HG02973 (cell line): ENCODE measurements at regions not wholly inside any gene's neighbourhood (a gene's known extent, or its start where the extent isn't known, plus 50 kb on each side); places are given as distances from the start of the nearest gene placed in this dataset.
"Not testable (repeated sequence)": the region's sequence is repeated elsewhere in the genome, so short reads cannot be mapped to it uniquely, and the experiment has no call there.

Experiments used
- ATAC-seq: cut with Tn5 transposase; IDR thresholded peaks from one replicate; pipeline ENCODE4 v1.9.1; 2021; ENCODE audit warnings: moderate library complexity; ENCODE audit not compliant: unreplicated experiment

DNA sequence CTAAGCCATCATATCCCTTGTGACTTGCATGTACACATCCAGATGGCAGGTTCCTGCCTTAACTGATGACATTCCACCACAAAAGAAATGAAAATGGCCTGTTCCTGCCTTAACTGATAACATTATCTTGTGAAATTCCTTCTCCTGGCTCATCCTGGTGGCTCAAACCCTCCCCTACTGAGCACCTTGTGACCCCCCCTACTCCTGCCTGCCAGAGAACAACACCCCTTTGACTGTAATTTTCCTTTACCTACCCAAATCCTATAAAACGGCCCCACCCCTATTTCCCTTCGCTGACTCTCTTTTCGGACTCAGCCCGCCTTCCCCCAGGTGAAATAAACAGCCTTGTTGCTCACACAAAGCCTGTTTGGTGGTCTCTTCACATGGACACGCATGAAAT is 390.0 kb downstream of the TUSC1 start:
- ATAC-seq, result not testable (repeated sequence)

DNA sequence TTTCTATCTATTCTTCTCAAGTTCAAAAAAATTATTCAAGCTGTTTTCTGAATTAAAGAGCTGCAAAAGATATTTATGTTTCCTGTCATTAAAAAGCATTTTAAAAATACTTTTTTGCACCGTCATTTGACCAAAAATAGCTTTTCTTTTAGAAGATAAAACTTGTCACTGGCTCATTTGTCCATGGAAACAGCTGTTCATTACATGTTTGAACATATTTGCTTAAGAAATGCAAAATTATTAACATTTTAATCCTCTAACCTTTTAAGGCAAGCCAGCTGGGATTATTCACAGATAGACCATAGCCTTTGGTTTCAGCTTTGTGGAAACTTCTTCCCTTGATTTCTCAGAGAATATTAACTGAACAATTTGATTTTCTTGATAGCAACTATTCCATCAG is 393.9 kb downstream of the TUSC1 start:
- no peak for ATAC-seq

DNA sequence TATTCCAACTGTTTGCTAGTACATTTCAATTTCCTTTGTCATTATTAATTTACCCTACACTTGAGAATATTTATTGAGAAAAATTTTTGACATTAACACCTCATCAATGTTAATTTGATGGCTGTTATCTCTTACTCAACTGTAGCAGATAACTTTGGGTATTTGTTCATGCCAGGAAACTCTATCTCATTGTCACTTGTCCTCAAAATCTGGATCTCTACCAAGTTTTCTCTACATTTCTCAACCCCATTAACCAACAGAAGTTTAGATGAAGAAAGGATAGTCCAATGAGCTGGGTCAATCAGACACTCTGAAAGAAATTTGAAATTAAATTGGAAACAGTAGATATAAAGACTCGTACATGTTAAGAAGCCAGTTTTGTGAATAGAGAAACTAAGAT is 395.3 kb downstream of the TUSC1 start:
- ATAC-seq, result no peak

DNA sequence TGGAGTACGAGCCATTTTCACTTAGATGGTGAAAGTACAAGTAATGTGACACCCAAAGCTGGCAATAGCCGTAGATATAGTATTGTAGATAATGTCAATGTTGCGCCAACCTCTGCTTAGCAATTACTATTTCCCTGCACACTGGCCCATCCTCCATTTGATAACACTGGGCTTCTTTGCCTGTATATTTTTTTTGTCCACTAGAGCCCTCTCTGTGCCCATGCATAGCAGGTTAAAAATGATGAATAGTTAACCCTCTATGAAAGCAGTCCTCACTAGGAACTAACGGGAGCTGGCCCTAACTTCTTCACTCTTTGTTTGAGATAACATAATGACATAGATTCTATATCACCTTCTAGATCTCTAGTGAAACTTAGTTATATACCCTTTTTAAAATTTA is 416.8 kb downstream of the TUSC1 start:
- no peak for ATAC-seq

DNA sequence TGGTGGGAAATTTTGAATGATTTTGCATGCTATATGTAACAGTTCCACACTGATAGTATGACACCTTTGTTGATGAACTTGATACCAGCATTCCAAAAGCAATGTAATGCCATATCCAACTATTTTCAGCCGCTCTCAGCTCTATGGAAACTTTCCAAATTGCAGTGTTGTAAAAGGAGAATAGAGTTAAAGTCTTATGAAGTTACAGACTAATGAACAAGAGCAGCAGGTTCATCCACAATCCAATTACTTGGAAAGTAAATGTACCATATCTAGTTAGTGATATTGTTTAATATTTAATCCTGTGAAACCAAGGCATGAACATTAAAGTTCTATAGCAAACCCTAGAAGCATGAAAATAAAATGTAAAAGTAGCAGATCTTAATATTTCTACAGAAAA is 418.2 kb downstream of the TUSC1 start:
- no peak for ATAC-seq

DNA sequence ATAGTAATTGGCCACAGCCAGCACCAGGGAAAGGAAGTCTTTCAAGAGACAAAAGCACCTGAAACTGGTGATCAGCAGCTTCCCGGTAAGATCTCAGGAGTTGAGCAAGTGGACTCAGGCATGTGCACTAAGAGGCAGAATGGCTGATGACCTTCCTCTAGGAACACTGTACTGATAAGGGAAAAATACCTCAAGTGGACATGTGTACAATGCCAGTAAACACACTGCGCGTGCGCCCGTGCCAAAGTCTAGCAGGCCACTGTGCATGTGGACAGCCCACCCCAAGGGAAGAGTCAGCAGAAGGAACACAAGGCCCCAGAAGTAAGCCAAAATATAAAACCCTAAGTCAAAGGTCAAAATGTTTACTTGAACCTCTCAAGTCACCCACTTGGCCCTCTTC is 423.0 kb downstream of the TUSC1 start:
- ATAC-seq, result no peak

DNA sequence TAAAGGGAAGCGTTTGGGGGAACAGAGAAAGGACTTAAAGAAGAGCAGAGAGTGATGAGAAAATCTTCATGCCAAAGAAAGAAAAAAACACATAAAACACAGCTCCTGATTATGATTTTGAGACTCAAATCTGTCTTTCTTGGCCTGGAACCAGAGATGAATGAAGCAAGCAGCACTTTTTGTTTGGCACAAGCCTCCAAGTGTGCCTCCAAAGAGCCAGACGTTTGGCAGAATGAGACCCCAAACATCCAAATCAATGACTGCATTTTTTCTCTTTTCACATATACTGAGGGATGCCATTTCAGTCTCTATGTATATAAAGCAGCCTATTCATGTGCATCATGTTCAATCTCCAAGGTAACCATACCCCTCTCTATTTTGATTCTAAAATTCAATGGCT is 424.2 kb downstream of the TUSC1 start:
- no peak for ATAC-seq

DNA sequence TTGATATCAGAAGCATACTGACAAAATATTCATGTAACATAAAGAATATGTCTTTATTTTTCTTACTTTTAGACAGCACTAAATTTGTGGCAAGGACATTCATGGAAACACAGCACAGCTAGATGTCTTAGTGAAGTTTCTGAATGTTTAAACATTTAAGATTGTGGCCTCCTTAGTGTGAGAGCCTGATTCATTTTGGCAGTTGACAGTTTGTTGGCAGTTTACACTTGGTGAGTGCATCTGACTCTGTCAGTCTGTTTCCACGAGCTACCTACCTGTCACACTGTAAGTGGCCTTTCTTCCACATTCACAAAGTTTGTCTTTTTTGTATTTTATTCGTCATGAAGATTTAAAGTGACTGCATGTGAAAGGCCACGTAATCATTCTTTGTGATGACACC is 436.8 kb downstream of the TUSC1 start:
- no peak for ATAC-seq

DNA sequence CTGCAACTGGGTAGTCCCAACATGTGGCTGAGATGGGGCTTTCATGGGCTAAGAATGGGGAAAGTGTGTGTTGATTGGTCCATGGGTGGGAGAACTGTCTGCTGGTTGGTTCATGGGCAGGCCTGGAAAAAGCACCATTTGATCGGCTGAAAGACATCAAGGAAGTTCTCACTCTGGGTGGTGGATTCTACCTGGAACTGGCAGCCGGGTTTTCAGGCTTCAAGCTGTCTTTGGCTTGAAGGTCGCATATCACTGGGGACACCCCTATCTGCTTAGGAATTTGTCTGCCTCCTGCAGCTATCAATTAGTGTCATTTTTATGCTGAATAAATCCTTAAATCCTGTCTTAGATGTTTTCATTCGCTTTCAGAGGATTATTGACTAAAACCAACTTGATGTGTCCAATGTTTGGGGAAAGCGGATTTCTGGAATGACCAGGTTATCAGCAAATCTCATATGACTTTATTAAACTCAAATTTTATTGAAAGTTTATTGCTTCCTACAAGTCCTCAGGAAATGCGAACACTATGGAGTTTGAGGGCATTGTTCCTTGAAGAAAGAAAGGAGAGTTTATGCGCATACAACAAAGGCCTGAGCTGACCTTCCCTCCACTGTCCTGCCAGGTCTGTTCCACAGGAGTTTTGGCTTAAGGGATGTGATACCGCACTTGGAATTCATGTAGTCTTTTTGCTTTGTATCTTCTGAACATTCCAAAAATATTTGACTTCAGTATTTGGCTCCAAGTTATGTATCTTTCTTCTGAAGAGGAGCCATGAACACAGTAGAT is 451.1 kb downstream of the TUSC1 start:
- no peak for ATAC-seq

DNA sequence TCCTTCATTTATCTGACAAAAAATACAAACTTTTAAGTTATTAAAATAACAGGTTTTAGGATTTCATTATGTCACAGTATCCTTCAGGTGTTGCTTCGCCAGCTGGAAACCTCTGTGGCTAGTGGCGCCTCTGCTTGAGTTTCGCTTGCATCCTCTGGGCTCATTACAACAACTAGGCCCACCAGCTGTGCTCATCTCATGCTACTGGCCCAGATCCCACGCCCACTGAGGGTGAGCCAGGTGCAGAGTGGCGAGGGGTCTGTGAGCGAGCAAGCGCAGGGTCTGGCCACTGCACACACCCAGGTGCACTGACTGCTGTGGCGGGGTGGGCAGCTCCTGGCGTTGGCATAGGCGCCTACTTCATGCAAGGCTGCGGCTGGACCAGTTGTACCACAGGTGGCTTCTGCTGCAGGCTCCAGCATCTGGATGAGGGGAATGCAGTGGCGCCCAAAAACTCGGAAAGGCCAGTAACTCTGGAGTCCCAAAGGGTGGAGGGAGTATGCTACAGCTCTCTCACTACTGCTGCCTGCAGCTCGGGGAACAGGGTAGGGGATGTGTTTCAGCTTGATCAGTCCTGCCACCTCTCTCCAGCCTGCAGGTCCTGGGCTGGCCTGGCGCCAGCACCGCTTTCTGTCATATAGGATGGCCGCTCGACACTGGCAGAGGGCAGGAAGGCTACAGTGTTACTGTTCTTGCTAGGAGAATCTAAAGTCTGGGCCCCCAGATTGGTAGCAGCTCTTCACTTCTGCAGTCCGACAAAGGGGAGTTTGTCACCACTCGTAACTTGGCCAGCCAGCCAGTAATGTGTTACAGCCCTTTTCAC is 452.1 kb downstream of the TUSC1 start:
- no peak for ATAC-seq

DNA sequence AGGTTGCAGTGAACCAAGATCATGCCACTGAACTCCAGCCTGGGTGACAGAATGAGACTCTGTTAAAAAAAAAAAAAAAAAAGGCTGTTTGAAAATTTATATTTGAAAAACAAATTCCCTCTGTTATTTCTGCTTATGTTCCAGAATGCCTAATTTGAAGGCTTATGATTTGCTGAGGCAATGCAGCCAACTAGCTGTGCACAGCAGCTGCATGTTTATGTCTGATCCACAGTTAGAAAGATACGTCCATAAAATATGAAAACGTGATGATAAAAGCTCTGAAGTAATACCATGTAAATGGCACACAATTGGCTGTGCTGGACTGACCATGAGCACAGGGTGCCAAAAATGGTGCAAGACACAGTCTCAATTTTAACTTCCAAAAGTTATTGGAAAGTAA is 453.2 kb downstream of the TUSC1 start:
- ATAC-seq, result no peak

DNA sequence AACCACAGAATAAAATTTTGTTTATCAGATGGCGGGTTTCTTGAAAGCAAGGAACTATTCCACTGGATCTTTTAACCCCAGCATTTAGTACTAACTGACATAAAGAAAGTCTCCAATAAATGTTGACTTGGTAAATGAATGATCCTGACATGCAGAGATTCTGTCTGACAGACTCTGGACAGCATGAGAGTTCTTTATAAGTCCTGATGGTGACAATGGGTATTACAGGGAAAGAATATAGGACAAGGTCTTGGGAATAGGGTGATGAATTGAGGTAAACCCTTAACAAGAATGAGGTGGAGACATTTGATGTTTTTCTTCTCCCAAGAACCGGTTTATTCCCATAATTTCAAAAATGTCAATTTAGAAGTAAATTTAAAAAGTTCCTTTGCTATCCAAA is 453.9 kb downstream of the TUSC1 start:
- ATAC-seq, result no peak

DNA sequence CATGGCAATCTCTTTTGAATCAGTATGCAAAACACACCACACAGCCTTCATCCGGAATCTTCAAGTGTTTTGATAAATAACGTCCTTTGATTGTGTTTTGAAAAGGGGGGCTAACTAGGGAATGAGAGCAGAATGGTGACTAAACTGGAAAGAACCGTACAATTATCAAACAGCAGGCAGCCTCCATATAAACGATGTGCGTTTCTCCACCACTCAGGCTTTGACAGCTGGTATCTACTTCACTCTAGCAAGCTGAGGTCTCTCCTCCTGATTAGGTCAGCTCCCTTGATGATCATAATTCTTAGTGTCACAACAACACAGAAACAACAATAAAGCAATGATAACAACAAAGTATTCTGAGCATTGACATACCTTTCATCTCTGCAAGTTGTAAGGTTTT is 465.9 kb downstream of the TUSC1 start:
- no peak for ATAC-seq

DNA sequence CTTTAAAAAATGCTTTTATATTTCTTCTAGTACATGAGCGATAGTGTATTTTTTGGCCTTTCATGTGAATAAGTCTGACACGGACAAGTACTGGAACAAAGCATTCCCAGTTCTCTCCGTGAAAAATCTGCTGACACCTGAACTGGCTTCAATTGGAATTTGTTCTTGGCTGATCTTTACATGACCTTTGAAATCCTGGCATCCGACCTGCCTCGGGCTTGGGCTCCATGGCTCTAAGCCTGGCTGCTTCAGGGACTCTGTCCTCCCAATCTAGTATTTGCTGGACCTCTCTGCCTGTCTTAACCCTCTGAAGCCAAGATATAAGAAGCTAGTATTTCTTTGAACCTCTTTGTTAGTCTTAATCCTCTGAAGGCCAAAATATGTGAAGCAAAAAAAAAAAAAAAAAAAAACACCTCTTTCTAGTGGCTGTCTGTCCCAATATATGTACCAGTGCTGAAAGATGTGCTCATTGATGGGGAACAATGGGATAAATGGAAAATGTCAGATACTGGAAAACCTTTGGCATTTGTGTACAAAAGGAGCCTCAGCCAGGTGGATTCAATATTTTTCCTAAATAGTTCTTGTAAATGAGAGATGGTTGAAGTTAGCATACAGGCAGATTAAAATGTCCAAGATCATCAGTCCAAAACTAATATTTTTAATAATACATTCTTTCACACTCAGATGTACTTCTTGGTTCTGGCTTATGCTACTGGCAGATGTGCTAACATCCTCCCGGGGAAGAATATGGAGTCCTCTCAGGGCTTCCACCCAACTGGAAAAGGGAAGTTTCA is 470.6 kb downstream of the TUSC1 start:
- ATAC-seq, result no peak

DNA sequence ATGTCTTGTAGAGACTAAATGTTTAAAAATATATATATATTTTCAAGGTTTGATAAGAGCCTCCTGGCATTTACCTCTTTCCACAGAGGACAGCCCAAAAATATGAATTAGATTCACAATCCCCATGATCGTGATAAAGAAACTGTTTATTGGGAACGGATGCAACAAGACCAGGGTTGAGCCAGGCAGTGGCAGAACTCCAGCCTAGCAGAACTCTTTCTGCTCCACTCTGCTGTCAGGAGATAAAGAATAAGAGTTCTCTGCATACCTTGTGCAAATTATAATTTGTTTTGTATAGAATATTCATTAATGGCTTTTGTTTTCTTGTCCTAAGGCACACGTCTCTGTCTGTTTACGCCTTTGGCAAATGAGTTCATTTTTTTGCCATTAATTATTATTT is 472.2 kb downstream of the TUSC1 start:
- ATAC-seq, result no peak

DNA sequence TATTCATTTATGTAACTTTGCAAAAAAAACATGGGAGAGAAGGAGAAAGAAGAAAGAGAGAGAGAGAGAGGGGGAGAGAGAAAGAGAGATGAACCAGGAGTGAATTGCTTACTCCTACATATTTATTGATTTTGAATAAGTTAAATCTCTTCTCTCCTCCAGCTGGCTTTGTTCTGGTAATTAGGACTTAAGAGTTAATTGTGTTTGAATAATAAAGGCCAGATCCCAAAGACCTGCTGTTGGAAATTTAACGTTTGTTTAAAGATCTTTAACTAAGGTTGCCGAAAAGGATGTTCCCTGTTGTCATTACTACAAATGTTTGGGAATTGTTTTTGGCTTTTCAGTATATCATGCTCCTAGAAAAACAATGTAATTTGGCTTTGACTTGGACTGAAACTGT is 473.0 kb downstream of the TUSC1 start:
- no peak for ATAC-seq

DNA sequence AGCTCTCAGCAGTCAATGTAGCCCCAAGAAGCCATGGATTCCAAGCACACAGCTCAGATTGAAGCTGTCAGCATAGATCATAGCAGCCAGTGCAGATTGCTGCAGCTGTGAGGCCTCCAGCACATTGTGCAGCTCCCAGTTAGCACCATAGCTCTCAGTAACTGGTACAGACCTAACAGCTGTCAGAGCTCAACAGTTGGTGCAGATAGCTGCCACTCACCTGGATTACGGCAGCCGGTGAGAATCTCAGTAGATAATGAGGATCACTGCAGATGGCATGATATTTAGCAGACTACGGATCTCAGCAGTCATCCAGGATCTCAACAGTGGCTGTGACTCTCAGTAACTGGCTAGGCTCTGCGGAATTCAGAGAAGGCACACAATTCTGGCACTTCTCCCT is 500.4 kb downstream of the TUSC1 start:
- no peak for ATAC-seq

DNA sequence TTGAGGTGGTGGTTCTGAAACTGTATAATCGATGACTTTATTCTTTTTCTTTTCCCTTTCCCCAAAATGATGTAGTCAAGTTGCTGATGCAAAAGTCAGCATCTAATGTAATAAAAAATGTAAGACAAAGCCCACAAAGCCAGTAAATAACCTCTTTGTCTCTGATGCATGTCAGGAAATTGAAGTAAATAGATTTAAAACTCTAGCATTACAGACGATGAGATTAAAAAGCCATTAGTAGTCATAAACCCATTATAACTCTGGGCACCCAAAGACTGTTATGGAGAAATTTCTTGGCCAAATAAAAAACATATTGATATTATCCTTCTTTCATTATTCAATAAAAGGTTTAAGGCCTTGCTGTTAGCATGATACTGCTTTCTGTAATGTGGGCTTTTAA is 548.7 kb downstream of the TUSC1 start:
- no peak for ATAC-seq

DNA sequence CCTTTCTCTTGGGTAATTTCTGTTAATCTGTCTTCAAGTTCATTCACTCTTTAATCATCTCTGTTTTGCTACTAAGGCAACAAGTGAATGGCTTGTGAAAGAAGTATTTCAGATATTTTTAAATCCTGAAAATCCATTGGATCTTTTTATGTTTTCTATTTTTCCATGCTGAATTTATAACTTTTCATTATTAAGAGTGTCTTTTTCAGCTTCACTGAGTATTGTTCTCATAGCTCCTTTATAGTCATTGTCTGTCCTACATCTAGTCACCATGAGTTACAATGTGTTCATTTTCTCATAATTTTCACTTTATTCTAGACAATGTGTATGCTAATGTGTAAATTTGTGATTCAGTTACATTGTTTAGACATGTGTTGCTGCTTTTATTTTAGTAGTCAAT is 556.4 kb downstream of the TUSC1 start:
- no peak for ATAC-seq

DNA sequence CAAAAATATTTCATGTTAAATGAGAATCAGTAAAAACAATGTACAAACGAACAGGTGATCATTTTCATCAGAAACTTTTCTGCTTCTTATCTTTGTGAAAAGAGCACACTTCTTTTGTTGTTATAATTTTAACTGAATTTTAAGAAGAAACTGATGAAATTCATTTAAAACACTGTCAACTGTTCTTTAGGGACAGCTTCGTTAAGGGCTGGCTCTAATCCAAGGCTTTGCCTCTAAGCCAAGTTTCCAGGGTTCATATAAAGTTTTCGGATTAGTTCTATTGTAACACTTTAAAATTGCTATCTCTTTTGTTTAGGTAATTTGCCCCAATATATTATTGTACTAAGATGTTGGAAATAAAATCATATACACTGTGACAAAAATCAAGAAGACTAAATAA is 559.2 kb downstream of the TUSC1 start:
- no peak for ATAC-seq

DNA sequence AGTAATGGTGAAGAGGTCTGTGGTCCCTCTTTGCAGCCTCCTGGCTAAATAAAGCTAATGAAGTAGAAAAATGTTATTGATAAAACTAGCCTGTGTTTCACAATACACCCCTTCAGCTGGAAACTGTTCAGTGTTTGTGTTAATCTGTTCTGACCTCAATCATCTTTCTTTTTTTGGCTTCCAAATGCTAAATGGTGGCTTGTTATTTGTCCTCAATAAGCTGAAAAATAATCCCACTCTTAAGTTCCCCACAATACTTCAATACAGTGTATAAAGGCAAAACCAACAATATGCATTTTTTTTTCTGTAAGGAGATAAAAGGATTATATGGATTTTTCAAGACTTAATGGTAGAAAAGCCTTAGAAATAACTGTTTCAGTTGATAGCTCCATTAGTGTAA is 560.5 kb downstream of the TUSC1 start:
- ATAC-seq, result no peak

DNA sequence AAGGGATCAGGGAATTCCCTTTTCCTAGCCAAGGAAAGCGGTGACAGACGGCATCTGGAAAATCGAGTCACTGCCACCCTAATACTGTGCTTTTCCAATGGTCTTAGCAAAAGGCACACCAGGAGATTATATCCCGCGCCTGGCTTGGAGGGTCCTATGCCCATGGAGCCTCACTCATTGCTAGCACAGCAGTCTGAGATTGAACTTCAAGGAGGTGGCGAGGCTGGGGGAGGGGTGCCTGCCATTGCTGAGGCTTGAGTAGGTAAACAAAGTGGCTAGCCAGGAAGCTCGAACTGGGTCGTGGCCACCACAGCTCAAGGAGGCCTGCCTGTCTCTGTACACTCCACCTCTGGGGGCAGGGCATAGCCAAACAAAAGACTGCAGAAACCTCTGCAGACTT is 556.5 kb upstream of the IZUMO3 start:
- not testable (repeated sequence) for ATAC-seq
